ENCODE measurements at regions not wholly inside any gene's neighbourhood (a gene's known extent, or its start where the extent isn't known, plus 50 kb on each side); places are given as distances from the start of the nearest gene placed in this dataset.

GRCh38 chr7:152905949-152906348, 146.4 kb downstream of the ACTR3B start:
- DNase-seq (ENCODE audit: low read depth), result no peak
- TF ChIP-seq, protein P1, sequence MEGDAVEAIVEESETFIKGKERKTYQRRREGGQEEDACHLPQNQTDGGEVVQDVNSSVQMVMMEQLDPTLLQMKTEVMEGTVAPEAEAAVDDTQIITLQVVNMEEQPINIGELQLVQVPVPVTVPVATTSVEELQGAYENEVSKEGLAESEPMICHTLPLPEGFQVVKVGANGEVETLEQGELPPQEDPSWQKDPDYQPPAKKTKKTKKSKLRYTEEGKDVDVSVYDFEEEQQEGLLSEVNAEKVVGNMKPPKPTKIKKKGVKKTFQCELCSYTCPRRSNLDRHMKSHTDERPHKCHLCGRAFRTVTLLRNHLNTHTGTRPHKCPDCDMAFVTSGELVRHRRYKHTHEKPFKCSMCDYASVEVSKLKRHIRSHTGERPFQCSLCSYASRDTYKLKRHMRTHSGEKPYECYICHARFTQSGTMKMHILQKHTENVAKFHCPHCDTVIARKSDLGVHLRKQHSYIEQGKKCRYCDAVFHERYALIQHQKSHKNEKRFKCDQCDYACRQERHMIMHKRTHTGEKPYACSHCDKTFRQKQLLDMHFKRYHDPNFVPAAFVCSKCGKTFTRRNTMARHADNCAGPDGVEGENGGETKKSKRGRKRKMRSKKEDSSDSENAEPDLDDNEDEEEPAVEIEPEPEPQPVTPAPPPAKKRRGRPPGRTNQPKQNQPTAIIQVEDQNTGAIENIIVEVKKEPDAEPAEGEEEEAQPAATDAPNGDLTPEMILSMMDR (IDR thresholded peaks at IDR 0.05; ENCODE audit: insufficient read depth, low read depth, low read length, missing control alignments), result no peak
- no peak overlapping the region for H3K4me3 ChIP-seq (ENCODE audit: low read depth, low read length)

DNA sequence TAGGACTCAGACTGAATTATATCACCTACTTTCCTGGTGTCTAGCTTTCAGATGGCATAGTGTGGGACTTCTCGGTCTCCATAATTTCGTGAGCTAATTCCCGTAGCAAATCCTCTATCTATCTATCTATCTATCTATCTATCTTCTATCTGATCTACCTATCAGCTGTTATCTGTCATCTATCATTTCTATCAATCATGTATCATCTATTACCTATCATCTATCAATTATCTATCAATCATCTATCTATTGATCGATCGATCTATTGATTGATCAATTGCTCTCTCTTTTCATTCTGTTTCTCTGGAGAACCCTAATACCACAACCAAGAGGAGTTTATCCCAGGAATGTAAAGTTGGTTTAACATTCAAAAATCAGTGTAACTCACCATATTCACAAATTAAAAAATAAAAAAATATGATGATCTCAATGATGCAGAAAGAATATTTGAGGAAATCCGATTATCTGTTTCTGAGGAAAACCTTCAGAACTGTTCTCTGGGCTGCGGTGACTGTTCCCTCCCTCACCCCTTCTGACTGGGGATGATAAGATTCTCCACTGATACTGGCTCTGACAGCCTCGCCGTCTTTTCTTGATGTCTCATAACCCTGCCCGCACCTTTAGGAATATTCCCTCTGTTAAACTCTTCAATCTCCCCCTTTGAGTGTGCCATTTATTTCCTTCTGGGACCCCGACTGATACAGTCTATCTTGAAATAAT, 147.7 kb downstream of the ACTR3B start:
- DNase-seq (ENCODE audit: low read depth), result no peak
- H3K4me3 ChIP-seq (ENCODE audit: low read depth, low read length), result no peak overlapping the region
- TF ChIP-seq, protein P1 (IDR thresholded peaks at IDR 0.05; ENCODE audit: insufficient read depth, low read depth, low read length, missing control alignments), result no peak

GRCh38 chr7:152909280-152909679, 149.7 kb downstream of the ACTR3B start:
- H3K4me3 ChIP-seq (ENCODE audit: low read depth, low read length), result no peak overlapping the region
- TF ChIP-seq, protein P1 (IDR thresholded peaks at IDR 0.05; ENCODE audit: insufficient read depth, low read depth, low read length, missing control alignments), result no peak
- no peak for DNase-seq (ENCODE audit: low read depth)

DNA sequence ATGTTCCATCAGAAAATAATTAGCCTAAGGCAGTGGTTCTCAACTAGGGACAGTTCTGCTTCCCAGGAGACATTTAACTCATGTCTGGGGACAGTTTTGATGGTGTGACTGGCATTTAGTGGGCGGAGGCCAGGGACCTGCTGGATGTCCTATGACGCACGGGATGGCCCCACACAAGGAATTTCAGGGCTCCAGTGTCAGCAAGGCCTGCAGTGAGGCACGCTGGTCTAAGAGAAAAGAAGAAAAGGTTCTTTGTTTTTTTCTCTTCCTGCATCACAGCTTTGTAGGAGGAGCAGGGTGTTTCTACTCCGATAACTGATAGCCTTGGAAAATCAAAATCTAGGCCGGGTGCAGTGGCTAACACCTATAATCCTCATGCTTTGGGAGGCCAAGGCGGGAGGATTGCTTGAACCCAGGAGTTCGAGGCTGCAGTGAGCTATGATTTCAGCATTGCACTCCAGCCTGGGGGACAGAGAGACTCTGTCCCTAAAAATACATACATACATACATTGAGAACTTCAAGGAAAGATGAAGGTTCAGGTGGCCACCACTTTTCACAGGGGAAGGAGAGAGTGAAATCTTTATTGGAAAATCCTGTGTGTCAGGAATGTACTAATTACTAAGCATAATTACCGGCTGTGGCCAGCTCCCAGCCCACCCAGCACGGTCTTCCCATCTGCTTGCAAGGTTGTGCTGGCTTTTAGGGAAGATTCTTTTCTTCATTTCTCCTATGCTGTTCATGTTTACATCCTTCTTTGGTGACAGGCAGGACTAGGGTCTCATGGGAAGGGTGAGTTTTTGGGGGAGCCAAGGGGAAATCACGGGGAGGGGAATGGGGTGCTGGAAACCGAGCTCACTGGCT, 150.4 kb downstream of the ACTR3B start:
- TF ChIP-seq, protein P1 (IDR thresholded peaks at IDR 0.05; ENCODE audit: insufficient read depth, low read depth, low read length, missing control alignments), result no peak
- no peak overlapping the region for H3K4me3 ChIP-seq (ENCODE audit: low read depth, low read length)
- no peak for DNase-seq (ENCODE audit: low read depth)

DNA sequence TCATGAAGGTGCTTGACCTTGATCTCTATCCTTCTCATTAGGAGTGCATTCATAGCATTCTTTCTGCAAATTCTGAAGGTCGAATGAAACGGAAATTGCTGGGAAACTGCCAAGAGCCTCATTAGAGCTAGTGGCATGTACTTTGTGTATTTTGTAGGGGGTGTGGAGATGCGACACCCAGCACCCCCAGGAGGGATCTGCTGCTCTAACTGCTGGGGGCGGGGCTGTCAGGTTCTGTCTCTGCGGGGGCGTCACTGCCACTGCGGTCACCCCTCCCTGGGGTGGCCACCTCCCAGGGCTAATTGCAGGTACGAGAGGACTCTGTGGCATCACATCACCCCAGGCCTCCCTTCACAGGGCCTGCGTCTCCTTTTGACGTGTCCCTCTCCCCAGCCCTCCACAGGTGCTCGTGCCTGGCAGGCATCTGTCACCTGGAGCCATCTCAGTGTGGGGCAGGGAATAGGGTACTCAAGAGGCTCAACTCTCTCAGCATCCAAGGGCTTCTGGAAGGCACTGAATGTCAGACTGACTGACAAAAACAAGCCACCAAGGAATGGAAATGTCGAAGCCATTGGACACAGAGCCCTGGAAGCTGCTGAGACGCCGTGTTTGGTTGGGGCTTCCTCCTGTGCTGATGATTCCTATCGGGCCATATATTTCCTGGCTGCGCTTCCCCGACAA, 151.1 kb downstream of the ACTR3B start:
- TF ChIP-seq, protein P1 (IDR thresholded peaks at IDR 0.05; ENCODE audit: insufficient read depth, low read depth, low read length, missing control alignments), result no peak
- no peak for DNase-seq (ENCODE audit: low read depth)
- no peak overlapping the region for H3K4me3 ChIP-seq (ENCODE audit: low read depth, low read length)

DNA sequence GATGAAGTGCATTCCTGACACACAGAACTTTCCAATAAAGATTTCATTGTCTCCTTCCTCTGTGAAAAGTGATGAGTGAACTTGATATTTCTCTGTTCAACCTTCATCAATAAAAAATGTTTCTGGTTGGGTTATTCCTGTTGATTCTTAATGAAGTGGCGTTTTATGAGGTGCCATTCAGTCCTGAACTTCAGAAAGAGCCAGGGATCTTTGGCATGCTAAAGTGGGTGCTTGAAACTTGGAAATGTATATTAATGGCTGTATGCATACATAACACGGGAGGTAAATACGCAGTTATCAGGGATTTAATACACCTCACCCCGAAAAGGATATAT, 151.6 kb downstream of the ACTR3B start:
- no peak for DNase-seq (ENCODE audit: low read depth)
- H3K4me3 ChIP-seq (ENCODE audit: low read depth, low read length), result no peak overlapping the region
- TF ChIP-seq, protein P1 (IDR thresholded peaks at IDR 0.05; ENCODE audit: insufficient read depth, low read depth, low read length, missing control alignments), result no peak

All from GM12865 (cell line).